ENCODE measurements at regions not wholly inside any gene's neighbourhood (a gene's known extent, or its start where the extent isn't known, plus 50 kb on each side); places are given as distances from the start of the nearest gene placed in this dataset.

- no peaks in the 10 kb centered on the region for H3K27me3 ChIP-seq
- WGBS, 4 donors, result 73 to 82% (median 80%) methylated on average over 2 of the region's 2 CpGs
Observed at GRCh38 chr3:87175732-87176131, 51.4 kb upstream of the CHMP2B start.

DNA sequence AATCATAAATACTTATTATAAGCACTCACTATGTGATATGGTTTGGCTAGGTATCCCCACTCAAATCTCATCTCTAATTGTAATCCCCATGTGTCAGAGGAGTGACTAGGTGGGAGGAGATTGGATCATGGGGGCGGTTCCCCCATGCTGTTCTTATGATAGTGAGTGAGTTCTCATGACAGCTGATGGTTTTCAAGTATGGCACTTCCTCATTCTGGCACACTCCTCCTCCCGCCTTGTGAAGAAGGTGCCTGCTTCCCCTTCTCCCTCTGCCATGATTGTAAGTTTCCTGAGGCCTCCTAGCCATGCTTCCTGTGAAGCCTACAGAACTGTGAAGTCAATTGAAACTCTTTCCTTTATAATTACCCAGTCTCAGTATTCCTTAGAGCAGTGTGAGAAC is 53.3 kb upstream of the CHMP2B start:
- H3K27me3 ChIP-seq, result no peaks in the 10 kb centered on the region
- no peak for TF ChIP-seq POLR2A (IDR thresholded peaks at IDR 0.05)
- TF ChIP-seq, protein P1, sequence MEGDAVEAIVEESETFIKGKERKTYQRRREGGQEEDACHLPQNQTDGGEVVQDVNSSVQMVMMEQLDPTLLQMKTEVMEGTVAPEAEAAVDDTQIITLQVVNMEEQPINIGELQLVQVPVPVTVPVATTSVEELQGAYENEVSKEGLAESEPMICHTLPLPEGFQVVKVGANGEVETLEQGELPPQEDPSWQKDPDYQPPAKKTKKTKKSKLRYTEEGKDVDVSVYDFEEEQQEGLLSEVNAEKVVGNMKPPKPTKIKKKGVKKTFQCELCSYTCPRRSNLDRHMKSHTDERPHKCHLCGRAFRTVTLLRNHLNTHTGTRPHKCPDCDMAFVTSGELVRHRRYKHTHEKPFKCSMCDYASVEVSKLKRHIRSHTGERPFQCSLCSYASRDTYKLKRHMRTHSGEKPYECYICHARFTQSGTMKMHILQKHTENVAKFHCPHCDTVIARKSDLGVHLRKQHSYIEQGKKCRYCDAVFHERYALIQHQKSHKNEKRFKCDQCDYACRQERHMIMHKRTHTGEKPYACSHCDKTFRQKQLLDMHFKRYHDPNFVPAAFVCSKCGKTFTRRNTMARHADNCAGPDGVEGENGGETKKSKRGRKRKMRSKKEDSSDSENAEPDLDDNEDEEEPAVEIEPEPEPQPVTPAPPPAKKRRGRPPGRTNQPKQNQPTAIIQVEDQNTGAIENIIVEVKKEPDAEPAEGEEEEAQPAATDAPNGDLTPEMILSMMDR (IDR thresholded peaks at IDR 0.05), result no peak
- no peak overlapping the region for H3K27ac ChIP-seq
- intact Hi-C loops (cut with DNase I), result no loop called here
- no peak for DNase-seq
- WGBS, 4 donors, result 62 to 77% (median 68%) methylated on average over 2 of the region's 2 CpGs
- no peaks in the 10 kb centered on the region for H3K36me3 ChIP-seq (replicated peaks in 1 of 2)
- no peaks in the 10 kb centered on the region for H3K9me3 ChIP-seq (replicated peaks in 1 of 3)
- no peaks in the 10 kb centered on the region for H3K4me1 ChIP-seq (replicated peaks in 1 of 2)
- no peak overlapping the region for H3K4me3 ChIP-seq

More at GRCh38 chr3:87175732-87176131, 51.4 kb upstream of the CHMP2B start:
- intact Hi-C loops (cut with DNase I), result no loop called here
- no peaks in the 10 kb centered on the region for H3K9me3 ChIP-seq (replicated peaks in 1 of 3)
- H3K36me3 ChIP-seq (replicated peaks in 1 of 2), result no peaks in the 10 kb centered on the region
- no peak overlapping the region for H3K27ac ChIP-seq
- H3K4me1 ChIP-seq (replicated peaks in 1 of 2), result no peaks in the 10 kb centered on the region
- TF ChIP-seq, protein P1 (IDR thresholded peaks at IDR 0.05), result no peak
- no peak for TF ChIP-seq POLR2A (IDR thresholded peaks at IDR 0.05)
- no peak for DNase-seq
- no peak overlapping the region for H3K4me3 ChIP-seq

GRCh38 chr3:87173071-87173470 is 54.0 kb upstream of the CHMP2B start:
- Histone ChIP-seq H3K4me3 (no peak overlapping the region), H3K4me1 (replicated peaks in 1 of 2) (no peaks in the 10 kb centered on the region), H3K9me3 (replicated peaks in 1 of 3) (no peaks in the 10 kb centered on the region), H3K36me3 (replicated peaks in 1 of 2) (no peaks in the 10 kb centered on the region), H3K27me3 (no peaks in the 10 kb centered on the region), H3K27ac (no peak overlapping the region)
- 75 to 83% (median 81%) methylated on average over 3 of the region's 3 CpGs for whole genome bisulfite sequencing, 4 donors
- intact Hi-C loops (cut with DNase I), result no loop called here
- TF ChIP-seq, protein P1 (IDR thresholded peaks at IDR 0.05), result no peak
- TF ChIP-seq POLR2A (IDR thresholded peaks at IDR 0.05), result no peak
- DNase-seq, result no peak

GRCh38 chr3:87167628-87168456 is 59.3 kb upstream of the CHMP2B start:
- 31 to 39% (median 38%) methylated on average over 11 of the region's 11 CpGs for WGBS, 4 donors
- intact Hi-C loops (cut with DNase I), result loop anchor here in 1 of 2 donors (5.0 kb wide), 1 partner anchor 396 kb away; no protein-coding TSS in a partner anchor

More at GRCh38 chr3:87167628-87168456, 59.3 kb upstream of the CHMP2B start:
- Histone ChIP-seq H3K4me3 (peak overlapping the region in 2 of 4 donors; percentile 15 to 46), H3K36me3 (replicated peaks in 1 of 2) (no peaks in the 10 kb centered on the region), H3K4me1 (replicated peaks in 1 of 2) (no peaks in the 10 kb centered on the region), H3K27me3 (no peaks in the 10 kb centered on the region), H3K27ac (no peak overlapping the region), H3K9me3 (replicated peaks in 1 of 3) (no peaks in the 10 kb centered on the region)
- no peak for TF ChIP-seq POLR2A (IDR thresholded peaks at IDR 0.05)
- TF ChIP-seq, protein P1 (IDR thresholded peaks at IDR 0.05), result peak; percentile 17 to 71 (median 42)
- peak in 5 of 7 donors; percentile 17 to 48 (median 33) for DNase-seq

All from adrenal gland (tissue), 9 donors.